HEK293 (cell line): ENCODE measurements at regions not wholly inside any gene's neighbourhood (a gene's known extent, or its start where the extent isn't known, plus 50 kb on each side); places are given as distances from the start of the nearest gene placed in this dataset.

Experiments used
- CTCF ChIA-PET: fragments of 350-600 bp; formaldehyde crosslinking; extraction: SDS; loops from one replicate; lab custom pipeline; 2021; ENCODE audit warnings: antibody characterized with exemption; lab: Yijun Ruan, JAX
- POLR2A ChIA-PET: fragments of 300-600 bp; formaldehyde crosslinking; extraction: SDS; loops from one replicate; lab custom pipeline; 2020; ENCODE audit warnings: antibody characterized with exemption, inconsistent platforms; lab: Yijun Ruan, JAX
- H3K27ac ChIP-seq: fragments of 200-500 bp; sonication (Bioruptor generic); 2 replicates; pipeline ENCODE4 v1.5.1; 2014; ENCODE audit warnings: low read depth, low read length, control low read depth, inconsistent platforms; ENCODE audit errors: extremely low read depth
- H3K36me3 ChIP-seq, 2 experiments: fragments of 200-500 bp in 1 of 2; sonication (Bioruptor generic) in 1 of 2; 1 replicate in 1 of 2; 2 replicates in 1 of 2; pipeline ENCODE4 v1.5.1; 2014 to 2017; ENCODE audit warnings: inconsistent platforms in 2 of 2, low read length in 2 of 2; ENCODE audit not compliant: control insufficient read depth in 2 of 2, insufficient read depth in 1 of 2
- H3K4me1 ChIP-seq: fragments of 200-500 bp; sonication (Bioruptor generic); 2 replicates; pipeline ENCODE4 v1.5.1; 2014; ENCODE audit warnings: mild to moderate bottlenecking, low read length, inconsistent platforms; ENCODE audit not compliant: control insufficient read depth, insufficient read depth
- H3K4me3 ChIP-seq: 2 replicates; pipeline ENCODE4 v1.5.1; 2011; ENCODE audit warnings: low read depth, mild to moderate bottlenecking, control low read depth, low read length, moderate library complexity
- H3K9me3 ChIP-seq: fragments of 200-500 bp; sonication (Bioruptor generic); 2 replicates; pipeline ENCODE4 v1.5.1; 2014; ENCODE audit warnings: low read depth, low read length, inconsistent platforms; ENCODE audit not compliant: control insufficient read depth, insufficient read depth
- AEBP2 ChIP-seq: fragments of 450-650 bp; formaldehyde crosslinking; IDR thresholded peaks from 2 replicates; pipeline ENCODE4 v1.5.1; 2016; ENCODE audit warnings: missing biosample characterization, missing genetic modification characterization, borderline replicate concordance
- GLIS1 ChIP-seq: fragments of 450-650 bp; formaldehyde crosslinking; IDR thresholded peaks from 2 replicates; pipeline ENCODE4 v1.5.1; 2016; ENCODE audit warnings: missing biosample characterization, missing genetic modification characterization
- PRDM10 ChIP-seq: fragments of 450-650 bp; formaldehyde crosslinking; IDR thresholded peaks from 2 replicates; pipeline ENCODE4 v1.5.1; 2016; ENCODE audit warnings: missing biosample characterization, missing genetic modification characterization
- PRDM4 ChIP-seq: fragments of 450-650 bp; formaldehyde crosslinking; IDR thresholded peaks from 2 replicates; pipeline ENCODE4 v1.5.1; 2017; ENCODE audit warnings: missing biosample characterization, missing genetic modification characterization
- SETDB1 ChIP-seq: IDR thresholded peaks from one replicate; pipeline ENCODE4 v1.6.1; 2017; ENCODE audit warnings: mild to moderate bottlenecking, low read length, moderate library complexity, mixed read lengths; ENCODE audit not compliant: insufficient read length
- SP7 ChIP-seq: fragments of 450-650 bp; formaldehyde crosslinking; IDR thresholded peaks from 2 replicates; pipeline ENCODE4 v1.5.1; 2016; ENCODE audit warnings: missing biosample characterization, missing genetic modification characterization
- YY1 ChIP-seq: fragments of 450-650 bp; formaldehyde crosslinking; IDR thresholded peaks from 2 replicates; pipeline ENCODE4 v1.5.1; 2018; ENCODE audit warnings: missing biosample characterization, missing genetic modification characterization
- ZNF175 ChIP-seq: fragments of 450-650 bp; formaldehyde crosslinking; IDR thresholded peaks from 2 replicates; pipeline ENCODE4 v1.5.1; 2016; ENCODE audit warnings: missing biosample characterization, missing genetic modification characterization
- ZNF2 ChIP-seq: fragments of 450-650 bp; formaldehyde crosslinking; IDR thresholded peaks from 2 replicates; pipeline ENCODE4 v1.5.1; 2016; ENCODE audit warnings: missing biosample characterization, missing genetic modification characterization
- ZNF221 ChIP-seq: fragments of 450-650 bp; formaldehyde crosslinking; IDR thresholded peaks from 2 replicates; pipeline ENCODE4 v1.5.1; 2017; ENCODE audit warnings: missing biosample characterization, missing genetic modification characterization, borderline replicate concordance
- ZNF24 ChIP-seq: fragments of 450-650 bp; formaldehyde crosslinking; IDR thresholded peaks from 2 replicates; pipeline ENCODE4 v1.5.1; 2016; ENCODE audit warnings: missing biosample characterization, missing genetic modification characterization
- ZNF350 ChIP-seq: fragments of 450-650 bp; formaldehyde crosslinking; IDR thresholded peaks from 2 replicates; pipeline ENCODE4 v1.5.0; 2017; ENCODE audit warnings: missing biosample characterization, mild to moderate bottlenecking, missing genetic modification characterization
- ZNF513 ChIP-seq: fragments of 450-650 bp; IDR thresholded peaks from 2 replicates; pipeline ENCODE4 v1.5.1; 2018; ENCODE audit warnings: missing biosample characterization, missing genetic modification characterization
- ZNF548 ChIP-seq: fragments of 450-650 bp; formaldehyde crosslinking; IDR thresholded peaks from 2 replicates; pipeline ENCODE4 v1.5.1; 2016; ENCODE audit warnings: missing biosample characterization, missing genetic modification characterization
- ZNF623 ChIP-seq: fragments of 450-650 bp; formaldehyde crosslinking; IDR thresholded peaks from 2 replicates; pipeline ENCODE4 v1.5.1; 2016; ENCODE audit warnings: missing biosample characterization, missing genetic modification characterization
- ZNF704 ChIP-seq: fragments of 450-650 bp; formaldehyde crosslinking; IDR thresholded peaks from 2 replicates; pipeline ENCODE4 v1.5.1; 2016; ENCODE audit warnings: missing biosample characterization, missing genetic modification characterization
- ZNF707 ChIP-seq: fragments of 450-650 bp; formaldehyde crosslinking; IDR thresholded peaks from 2 replicates; pipeline ENCODE4 v1.5.1; 2016; ENCODE audit warnings: missing biosample characterization, missing genetic modification characterization
- ZSCAN23 ChIP-seq: fragments of 450-650 bp; formaldehyde crosslinking; IDR thresholded peaks from 2 replicates; pipeline ENCODE4 v1.5.1; 2016; ENCODE audit warnings: missing biosample characterization, missing genetic modification characterization

- no peak overlapping the region for H3K27ac ChIP-seq
- CTCF ChIA-PET, result no interaction called here
- H3K9me3 ChIP-seq, result no peaks in the 10 kb centered on the region; the same call in 1 of the 2 replicates
- no peaks in the 10 kb centered on the region; the same call in 1 of the 2 replicates for H3K4me1 ChIP-seq
- H3K4me3 ChIP-seq, result no peak overlapping the region
- H3K36me3 ChIP-seq, result no peaks in the 10 kb centered on the region
- no peak for TF ChIP-seq PRDM4 (tag by site-specific recombination)
- no peak for TF ChIP-seq ZNF623 (tag by site-specific recombination)
- no peak for TF ChIP-seq AEBP2 (tag by site-specific recombination)
- TF ChIP-seq ZNF704 (tag by site-specific recombination), result no peak
- TF ChIP-seq SETDB1, result no peak
- no peak for TF ChIP-seq GLIS1 (tag by site-specific recombination)
- TF ChIP-seq YY1 (tag by site-specific recombination), result no peak
- TF ChIP-seq ZNF24, result no peak
- no peak for TF ChIP-seq ZNF221 (tag by site-specific recombination)
- TF ChIP-seq ZNF350, result no peak
- no peak for TF ChIP-seq ZNF175
- no peak for TF ChIP-seq ZNF548 (tag by site-specific recombination)
- TF ChIP-seq ZNF707, result no peak
- TF ChIP-seq SP7 (tag by site-specific recombination), result no peak
- TF ChIP-seq ZNF2 (tag by site-specific recombination), result no peak
- TF ChIP-seq ZSCAN23 (tag by site-specific recombination), result no peak
- TF ChIP-seq ZNF513 (tag by site-specific recombination), result no peak
- TF ChIP-seq, all 188 proteins: peak for 0
- POLR2A ChIA-PET, result no interaction called here
Observed at GRCh38 chr7:42460933-42461332, 223.9 kb upstream of the GLI3 start.

GRCh38 chr7:42460148-42460547 lies 223.1 kb upstream of the GLI3 start:
- H3K9me3 ChIP-seq, result no peaks in the 10 kb centered on the region; the same call in 1 of the 2 replicates
- ChIA-PET POLR2A (no interaction called here), CTCF (interaction anchor here (0.6 kb wide), 1 partner anchor 182 kb away, joined by 3 read pairs; no protein-coding TSS in a partner anchor)
- H3K4me1 ChIP-seq, result no peaks in the 10 kb centered on the region; the same call in 1 of the 2 replicates
- H3K36me3 ChIP-seq, result no peaks in the 10 kb centered on the region
- no peak overlapping the region for H3K4me3 ChIP-seq
- no peak for TF ChIP-seq PRDM10
- no peak overlapping the region for H3K27ac ChIP-seq
